HepG2 (cell line): ENCODE measurements at regions not wholly inside any gene's neighbourhood (a gene's known extent, or its start where the extent isn't known, plus 50 kb on each side); places are given as distances from the start of the nearest gene placed in this dataset.

Experiments
- RFX5 ChIP-seq: IDR thresholded peaks from 2 replicates; pipeline ENCODE4 v1.6.1; 2011; ENCODE audit warnings: low read depth, low read length, improper control_type of control experiment
- ZNF264 ChIP-seq: sonication (generic); formaldehyde crosslinking; IDR thresholded peaks from 2 replicates; pipeline ENCODE4 v1.4.0; 2020; ENCODE audit warnings: missing genetic modification reagents
- ZNF776 ChIP-seq: sonication (generic); formaldehyde crosslinking; IDR thresholded peaks from 2 replicates; pipeline ENCODE4 v1.4.0; 2020; ENCODE audit warnings: mild to moderate bottlenecking, missing genetic modification reagents
- TF ChIP-seq, protein P1 (sequence below): sonication (generic); formaldehyde crosslinking; IDR thresholded peaks from 2 replicates; pipeline ENCODE4 v1.9.0; 2022; ENCODE audit warnings: low read depth, missing genetic modification reagents
- TF ChIP-seq, protein P2 (sequence below): fragments of 450-650 bp; IDR thresholded peaks from 2 replicates; pipeline ENCODE4 v1.6.1; 2017; ENCODE audit warnings: mild to moderate bottlenecking
- TF ChIP-seq, protein P3 (sequence below), 2 experiments: sonication (generic) in 1 of 2; formaldehyde crosslinking in 1 of 2; IDR thresholded peaks; 2 replicates each; pipeline versions ENCODE4 v1.4.0 to v1.6.1; 2016 to 2020; ENCODE audit warnings: borderline replicate concordance in 1 of 2, low read depth in 1 of 2, mild to moderate bottlenecking in 1 of 2, missing genetic modification reagents in 1 of 2

DNA sequence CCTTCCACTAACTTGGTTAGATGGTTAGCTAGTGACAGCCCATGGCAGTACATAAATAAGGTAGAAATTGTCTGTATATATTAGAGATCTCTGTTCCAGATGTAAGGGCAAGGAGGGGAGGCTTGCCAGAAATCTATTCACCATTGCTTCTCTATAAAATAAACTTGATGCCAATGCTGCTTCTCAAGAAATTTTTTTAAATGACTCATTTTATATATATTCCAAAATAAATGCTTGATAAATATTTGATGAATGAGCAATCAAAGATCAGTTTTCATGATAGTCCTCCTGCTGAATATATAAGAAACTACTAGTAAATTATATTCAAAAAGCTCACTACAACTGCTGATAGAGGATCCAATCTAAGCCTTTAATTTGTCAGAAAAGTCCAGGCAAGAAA, 710.6 kb upstream of the CCDC179 start (continued):
- TF ChIP-seq ZNF776 (CRISPR knock-in tag) (no peak), RFX5 (no peak), ZNF264 (CRISPR knock-in tag) (no peak)
- TF ChIP-seq, protein P1, sequence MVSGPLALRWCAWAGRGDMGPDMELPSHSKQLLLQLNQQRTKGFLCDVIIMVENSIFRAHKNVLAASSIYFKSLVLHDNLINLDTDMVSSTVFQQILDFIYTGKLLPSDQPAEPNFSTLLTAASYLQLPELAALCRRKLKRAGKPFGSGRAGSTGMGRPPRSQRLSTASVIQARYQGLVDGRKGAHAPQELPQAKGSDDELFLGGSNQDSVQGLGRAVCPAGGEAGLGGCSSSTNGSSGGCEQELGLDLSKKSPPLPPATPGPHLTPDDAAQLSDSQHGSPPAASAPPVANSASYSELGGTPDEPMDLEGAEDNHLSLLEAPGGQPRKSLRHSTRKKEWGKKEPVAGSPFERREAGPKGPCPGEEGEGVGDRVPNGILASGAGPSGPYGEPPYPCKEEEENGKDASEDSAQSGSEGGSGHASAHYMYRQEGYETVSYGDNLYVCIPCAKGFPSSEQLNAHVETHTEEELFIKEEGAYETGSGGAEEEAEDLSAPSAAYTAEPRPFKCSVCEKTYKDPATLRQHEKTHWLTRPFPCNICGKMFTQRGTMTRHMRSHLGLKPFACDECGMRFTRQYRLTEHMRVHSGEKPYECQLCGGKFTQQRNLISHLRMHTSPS (CRISPR knock-in tag) = no peak
- TF ChIP-seq, protein P2, sequence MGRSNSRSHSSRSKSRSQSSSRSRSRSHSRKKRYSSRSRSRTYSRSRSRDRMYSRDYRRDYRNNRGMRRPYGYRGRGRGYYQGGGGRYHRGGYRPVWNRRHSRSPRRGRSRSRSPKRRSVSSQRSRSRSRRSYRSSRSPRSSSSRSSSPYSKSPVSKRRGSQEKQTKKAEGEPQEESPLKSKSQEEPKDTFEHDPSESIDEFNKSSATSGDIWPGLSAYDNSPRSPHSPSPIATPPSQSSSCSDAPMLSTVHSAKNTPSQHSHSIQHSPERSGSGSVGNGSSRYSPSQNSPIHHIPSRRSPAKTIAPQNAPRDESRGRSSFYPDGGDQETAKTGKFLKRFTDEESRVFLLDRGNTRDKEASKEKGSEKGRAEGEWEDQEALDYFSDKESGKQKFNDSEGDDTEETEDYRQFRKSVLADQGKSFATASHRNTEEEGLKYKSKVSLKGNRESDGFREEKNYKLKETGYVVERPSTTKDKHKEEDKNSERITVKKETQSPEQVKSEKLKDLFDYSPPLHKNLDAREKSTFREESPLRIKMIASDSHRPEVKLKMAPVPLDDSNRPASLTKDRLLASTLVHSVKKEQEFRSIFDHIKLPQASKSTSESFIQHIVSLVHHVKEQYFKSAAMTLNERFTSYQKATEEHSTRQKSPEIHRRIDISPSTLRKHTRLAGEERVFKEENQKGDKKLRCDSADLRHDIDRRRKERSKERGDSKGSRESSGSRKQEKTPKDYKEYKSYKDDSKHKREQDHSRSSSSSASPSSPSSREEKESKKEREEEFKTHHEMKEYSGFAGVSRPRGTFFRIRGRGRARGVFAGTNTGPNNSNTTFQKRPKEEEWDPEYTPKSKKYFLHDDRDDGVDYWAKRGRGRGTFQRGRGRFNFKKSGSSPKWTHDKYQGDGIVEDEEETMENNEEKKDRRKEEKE = no peak
- TF ChIP-seq, protein P3, sequence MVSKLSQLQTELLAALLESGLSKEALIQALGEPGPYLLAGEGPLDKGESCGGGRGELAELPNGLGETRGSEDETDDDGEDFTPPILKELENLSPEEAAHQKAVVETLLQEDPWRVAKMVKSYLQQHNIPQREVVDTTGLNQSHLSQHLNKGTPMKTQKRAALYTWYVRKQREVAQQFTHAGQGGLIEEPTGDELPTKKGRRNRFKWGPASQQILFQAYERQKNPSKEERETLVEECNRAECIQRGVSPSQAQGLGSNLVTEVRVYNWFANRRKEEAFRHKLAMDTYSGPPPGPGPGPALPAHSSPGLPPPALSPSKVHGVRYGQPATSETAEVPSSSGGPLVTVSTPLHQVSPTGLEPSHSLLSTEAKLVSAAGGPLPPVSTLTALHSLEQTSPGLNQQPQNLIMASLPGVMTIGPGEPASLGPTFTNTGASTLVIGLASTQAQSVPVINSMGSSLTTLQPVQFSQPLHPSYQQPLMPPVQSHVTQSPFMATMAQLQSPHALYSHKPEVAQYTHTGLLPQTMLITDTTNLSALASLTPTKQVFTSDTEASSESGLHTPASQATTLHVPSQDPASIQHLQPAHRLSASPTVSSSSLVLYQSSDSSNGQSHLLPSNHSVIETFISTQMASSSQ (IDR thresholded peaks at IDR 0.05; ENCODE audit: low read depth) = no peak
- TF ChIP-seq, protein P3 (CRISPR knock-in tag; IDR thresholded peaks at IDR 0.05; ENCODE audit: borderline replicate concordance) = no peak
- TF ChIP-seq, all 625 proteins: peak for 0
